Cerebellar cortex (tissue), 1 donor: ENCODE measurements at regions not wholly inside any gene's neighbourhood (a gene's known extent, or its start where the extent isn't known, plus 50 kb on each side); places are given as distances from the start of the nearest gene placed in this dataset.
"Not testable (repeated sequence)": the region's sequence is repeated elsewhere in the genome, so short reads cannot be mapped to it uniquely, and the experiment has no call there.

Experiments used
- DNase-seq: peaks from one replicate; pipeline ENCODE4 v3.0.0-alpha.2; 2015; ENCODE audit warnings: low spot score

DNA sequence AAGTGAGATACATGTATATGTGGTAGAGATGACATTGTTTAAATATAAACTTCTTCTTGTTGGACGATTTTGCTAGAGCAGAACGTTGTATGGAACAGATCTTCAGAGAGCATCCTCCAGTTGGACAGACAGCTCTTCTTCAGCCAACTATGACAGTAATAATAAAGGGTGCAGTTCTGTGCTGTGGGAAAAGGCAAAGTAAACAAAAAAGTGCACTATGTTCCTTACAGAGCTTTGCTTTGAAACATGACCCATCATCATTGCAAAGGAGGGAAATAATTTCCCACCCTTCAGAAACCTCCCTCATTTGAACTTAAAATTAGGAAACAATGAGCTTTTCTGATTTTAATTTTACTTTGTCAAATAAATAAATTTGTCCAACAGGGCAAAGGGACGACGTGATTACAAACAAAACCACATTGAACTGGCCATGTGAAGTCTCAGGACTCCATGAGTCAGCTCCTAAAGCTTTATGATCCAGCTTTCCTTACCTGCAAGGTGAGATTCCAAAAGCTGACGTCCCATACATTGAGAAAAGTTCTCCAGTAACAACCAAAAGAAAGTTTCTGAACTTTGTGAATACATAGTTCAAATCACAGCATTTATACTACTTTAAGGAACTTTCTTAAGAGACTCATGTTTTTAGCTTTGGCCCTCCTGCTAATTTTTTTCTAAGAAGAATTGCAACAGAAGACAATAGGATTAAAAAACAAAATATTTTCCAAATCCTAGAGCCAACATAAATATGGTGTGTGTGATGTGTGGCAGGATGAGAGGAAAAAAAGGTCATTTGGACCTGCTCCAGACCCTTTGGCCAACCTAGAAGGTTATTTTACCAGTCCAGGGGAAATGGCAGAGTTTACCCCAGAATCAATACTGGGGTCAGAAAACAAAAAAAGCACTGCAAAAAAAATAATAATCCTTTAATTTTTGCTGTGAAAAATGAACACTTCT lies 565.4 kb upstream of the NRP1 start:
- DNase-seq: no peak

DNA sequence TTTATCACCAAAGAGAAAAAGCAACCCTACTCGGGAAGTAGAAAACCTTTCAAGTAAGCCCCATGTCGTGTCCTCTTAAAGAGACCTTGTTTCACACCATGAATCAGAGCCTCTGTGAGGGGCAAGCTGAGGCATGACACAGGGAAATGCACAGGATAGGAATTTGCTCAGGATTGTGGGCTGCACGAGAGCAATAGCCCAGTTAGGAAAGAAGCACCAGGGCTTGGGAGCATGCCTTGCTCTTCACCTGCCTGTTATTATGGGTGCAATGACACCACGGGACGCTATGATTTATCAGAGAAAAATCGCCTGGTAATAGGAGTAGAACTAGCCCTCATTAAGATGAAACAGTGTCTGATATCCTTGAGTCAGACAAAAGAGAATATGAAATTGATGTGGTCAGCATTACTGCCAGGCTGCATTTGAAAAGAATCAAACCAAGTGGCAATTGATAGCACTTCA lies 562.9 kb upstream of the NRP1 start:
- no peak for DNase-seq

DNA sequence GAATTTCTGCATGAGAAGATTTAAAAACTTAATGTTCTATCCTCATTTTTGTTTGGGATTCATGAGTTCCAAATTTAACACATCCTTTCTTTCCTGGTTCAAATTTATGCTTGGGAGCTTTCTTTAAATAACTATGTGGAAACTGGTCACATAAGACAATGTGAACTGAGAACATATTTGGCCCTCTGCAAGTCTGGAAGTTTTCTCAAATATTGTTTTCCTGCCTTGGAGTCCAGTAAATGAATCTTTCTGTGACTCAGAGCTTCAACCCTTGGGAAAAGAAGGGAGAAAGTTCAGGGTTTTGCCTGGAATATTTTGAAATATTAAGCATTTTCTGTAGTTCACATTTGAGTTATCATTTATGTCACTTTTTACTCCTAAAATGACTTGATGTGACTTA lies 559.0 kb upstream of the NRP1 start:
- DNase-seq: no peak

DNA sequence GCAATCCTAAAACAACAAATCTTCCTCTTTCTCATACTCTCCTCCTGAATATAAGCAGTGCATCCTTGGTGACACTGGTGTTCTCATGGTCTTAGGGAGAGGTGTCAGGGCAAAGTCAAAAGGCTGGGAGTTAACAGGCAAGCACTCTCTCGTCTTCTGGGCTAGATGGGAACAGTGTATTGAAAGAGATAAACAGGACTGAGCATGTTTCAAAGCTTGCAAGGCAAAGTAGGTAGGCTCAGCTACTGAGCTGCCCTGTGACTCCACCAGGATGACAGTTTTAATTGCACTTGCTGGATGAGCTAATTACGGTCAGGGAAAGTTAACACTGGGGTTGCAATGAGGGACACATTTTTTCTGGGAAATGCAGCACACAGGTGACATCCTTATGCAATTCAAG lies 554.9 kb upstream of the NRP1 start:
- no peak for DNase-seq

DNA sequence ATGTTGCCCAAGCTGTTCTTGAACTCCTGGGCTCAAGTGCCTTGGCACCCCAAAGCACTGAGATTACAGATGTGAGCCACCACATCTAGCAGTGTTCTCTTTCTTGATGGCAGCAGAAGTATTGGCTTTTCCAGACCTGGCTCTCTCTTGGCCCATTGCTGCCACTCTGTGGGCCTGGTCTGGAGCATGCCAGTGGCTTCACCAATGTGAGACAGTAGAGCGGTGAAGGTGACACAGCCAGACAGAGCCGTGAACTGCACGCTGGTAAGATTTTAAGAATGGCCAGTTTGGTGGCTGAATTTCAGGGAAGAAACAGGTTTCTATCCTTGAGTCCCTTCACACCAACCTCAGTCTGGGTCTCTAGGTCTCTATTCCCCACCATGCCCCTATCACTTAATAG lies 552.7 kb upstream of the NRP1 start:
- DNase-seq: no peak

DNA sequence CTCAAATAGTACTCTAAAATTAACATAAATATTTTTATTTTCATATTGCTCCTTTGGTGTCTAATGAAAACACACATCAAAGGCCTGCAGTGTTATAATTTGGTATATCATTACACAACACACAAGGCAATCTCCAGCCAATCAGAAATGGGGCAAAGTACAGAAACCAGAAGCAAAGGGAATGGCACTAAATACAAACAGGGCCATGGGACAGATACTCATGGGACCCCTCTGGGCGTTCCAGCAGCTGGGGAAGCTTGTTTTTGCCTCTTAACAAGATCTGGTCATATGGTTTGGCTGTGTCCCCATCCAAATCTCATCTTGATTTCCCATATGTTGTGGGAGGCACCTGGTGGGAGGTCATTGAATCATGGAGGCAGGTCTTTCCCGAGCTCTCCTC lies 551.8 kb upstream of the NRP1 start:
- DNase-seq: no peak

DNA sequence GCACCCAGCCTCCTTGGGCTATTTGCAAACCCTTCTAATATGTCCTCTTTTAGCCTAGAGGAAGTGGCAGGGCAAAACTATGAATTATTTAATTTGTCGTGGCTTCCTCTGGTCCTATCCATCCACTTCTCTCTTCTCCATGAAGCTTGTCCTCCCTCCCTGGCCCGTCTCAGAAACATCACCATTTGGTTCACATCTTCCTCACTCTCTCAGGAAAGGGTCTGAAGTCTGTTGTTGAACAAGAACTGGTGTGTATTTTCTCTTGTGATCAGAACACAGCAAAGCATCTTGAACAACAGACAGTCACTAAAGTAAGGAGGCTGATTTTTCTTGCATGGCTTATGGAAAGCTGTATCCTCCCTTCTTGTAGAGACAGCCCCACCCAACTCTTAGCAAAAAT lies 550.1 kb upstream of the NRP1 start:
- no peak for DNase-seq

DNA sequence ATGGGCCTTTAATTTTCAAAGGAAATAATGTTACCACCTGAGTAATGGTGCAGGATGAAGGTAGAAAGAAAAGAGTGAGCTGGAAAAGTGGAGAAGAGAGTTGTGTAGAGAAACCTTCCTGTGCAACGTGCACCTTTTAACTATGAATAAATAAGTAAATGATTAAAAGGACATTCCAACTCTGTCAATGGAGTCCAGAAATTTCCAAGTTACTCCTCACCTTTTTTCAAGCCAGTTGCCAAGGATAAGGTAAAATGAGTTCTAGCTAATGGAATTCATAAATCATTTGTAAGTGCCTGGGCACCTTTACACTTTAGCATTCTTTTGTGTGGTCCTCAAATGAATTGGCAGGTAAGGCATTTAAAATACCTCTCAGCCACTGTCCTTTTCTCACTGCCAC lies 549.4 kb upstream of the NRP1 start:
- DNase-seq: no peak

DNA sequence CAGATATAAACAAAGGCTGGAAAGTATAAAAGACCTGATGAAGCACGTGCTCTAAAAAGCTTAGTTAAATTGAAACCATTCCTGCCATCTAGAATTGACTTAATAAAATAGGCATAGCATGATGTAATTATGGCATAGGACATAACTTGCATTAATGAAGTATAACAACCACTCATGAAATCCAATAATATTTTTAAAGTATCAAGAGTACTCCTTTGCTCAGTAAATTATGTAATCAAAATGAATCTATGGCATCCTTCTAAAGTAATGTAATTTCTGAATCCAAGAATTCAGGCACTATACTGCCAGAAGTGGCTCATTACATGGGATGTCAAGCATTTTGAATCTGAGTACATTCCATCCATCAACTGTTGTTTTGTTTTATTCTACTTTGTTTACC lies 548.5 kb upstream of the NRP1 start:
- no peak for DNase-seq

DNA sequence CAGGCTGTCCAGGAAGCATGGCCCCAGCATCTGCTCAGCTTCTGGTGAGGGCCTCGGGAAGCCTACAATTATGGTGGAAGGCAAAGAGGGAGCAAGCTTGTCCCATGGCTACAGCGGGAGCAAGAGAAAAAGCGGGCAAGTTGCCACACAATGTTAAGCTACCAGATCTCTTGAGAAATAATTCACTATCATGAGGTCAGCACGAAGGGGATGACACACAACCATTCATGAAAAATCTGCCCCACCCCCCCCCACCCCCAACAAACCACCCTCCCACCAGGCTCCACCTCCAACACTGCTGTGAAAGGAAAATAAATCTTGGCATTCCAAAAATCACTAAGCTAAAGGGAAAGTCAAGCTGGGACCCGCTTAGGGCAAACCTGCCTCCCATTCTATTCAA lies 545.8 kb upstream of the NRP1 start:
- DNase-seq: no peak

DNA sequence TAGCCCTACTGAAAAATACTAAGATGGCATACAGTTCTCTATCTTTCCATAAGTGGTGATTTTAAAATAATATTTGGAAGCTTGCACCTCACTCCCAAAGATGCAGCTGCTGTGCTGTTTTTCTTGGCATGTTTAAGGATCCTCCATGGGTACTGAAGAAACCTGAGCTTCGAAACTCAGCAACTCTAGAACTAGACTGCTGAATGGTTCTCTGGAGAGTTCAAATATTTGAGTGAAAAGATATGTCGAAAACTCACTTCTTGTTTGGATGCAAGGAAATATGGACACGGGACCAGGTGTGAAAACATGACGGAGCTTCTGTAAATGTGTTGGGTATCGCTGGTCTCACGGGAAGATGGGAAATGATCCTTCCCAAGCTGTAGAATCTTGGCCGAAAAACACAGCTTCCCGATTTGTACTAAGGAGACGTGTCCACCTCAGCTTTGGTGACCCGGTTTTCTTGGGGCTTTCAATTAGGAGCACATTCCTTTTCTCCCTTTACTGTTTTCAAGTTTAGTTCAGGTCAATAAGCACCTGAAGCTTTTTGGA lies 543.8 kb upstream of the NRP1 start:
- DNase-seq: no peak

DNA sequence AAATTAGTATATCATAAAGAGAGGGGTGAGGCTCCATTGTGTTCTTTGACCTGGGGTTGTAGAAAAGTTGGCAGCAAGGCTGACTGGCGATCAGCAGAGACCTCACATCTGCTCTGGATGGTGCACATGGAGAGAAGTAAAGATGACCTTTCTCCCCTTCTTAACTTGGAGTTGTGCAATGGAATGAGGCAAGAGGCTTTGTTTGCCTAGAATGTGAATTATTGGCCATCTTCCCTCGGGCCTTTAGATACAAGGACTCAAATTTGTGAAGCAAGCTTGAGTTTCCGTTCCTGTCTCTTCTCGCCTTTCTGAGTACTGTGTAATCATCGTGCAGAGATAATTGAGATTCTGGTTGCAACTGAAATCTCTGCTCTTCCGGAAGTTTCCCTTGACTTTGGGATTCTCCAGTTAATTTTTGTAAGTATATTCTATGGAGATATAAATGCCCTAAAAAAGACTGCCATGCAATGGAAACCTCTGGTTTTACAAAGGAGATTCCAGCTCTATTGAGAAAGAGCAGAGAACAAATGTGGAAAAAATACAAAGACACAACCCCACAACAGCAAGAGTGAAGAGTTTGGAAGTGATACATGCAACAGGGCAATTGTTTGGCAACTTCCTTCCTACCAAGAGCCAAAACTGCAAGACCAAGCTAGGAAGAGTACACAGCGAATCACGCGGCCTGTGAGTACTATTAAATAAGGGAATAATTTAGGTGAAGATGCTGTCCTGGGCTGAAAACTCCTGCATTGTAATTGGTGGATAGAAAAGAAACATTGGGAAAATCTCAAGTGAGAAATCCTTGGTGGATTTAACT lies 542.3 kb upstream of the NRP1 start:
- DNase-seq: no peak

DNA sequence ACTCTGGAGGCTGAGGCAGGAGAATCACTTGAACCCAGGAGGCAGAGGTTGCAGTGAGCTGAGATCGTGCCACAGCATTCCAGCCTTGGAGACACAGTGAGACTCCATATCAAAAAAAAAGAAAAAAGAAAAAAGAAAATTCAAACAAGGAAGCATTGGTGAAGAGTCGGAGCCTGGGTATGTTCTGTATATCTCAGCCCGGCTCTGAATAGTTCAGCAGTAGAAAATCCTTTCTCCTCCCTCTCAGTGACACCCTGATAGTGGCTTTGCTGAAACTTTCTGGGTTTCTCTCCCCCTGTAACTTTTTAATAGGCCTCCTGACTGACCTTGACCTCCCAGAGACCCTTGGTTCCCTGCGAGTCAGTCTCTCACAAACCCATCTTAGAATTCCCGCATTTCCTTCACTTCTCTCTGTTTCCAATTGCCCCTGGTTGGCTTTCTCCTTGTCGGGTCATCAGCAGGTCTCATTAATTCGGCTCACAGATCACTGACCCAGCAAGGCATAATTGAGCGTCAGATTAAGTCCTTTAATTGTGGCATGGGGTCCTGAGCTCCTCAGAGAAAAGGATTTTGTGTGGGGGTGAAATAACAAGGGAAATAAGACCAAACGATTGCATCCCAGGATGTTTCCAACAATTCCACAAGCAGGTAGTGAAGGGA lies 541.6 kb upstream of the NRP1 start:
- DNase-seq: no peak

DNA sequence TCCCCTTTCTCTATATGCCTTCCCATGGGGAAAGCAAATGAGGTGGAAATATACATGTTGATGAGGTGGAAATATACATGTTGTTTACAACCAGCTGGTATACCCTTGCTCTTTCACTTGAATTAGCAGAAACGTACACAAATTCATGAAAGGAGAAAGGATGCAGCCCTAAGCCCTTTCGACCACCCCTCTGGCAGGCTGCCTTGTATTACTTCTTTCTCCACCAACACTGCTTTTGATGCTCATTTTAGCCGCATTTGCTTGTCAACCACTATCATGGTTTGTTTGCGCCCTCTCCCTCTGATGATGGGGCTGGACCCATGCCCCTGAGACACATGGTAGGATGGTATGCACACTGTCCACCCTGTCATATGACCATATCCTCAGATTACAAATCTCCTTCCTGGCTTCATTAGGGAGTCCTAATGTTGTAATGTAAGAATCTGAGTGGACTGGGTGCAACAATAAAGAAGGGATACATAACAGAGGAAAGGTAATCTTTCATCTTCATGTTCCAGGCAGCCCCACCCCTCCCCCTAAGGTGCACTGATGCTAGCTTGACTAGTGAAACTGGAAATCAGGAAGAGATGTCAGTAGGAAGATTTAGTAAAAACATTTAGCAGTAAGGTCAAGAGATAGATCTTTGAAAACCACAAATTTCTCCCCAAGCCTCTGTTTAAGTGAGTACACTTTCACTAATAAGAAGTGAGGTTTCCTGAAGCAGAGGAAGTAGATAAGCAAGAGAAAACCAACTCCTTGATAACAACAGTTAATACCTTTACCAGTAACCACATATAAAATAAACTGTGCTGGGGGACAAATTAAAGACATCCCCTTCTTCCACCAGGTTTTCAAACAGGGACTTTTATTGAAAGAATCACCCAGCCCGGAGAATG lies 536.8 kb upstream of the NRP1 start:
- DNase-seq: no peak

DNA sequence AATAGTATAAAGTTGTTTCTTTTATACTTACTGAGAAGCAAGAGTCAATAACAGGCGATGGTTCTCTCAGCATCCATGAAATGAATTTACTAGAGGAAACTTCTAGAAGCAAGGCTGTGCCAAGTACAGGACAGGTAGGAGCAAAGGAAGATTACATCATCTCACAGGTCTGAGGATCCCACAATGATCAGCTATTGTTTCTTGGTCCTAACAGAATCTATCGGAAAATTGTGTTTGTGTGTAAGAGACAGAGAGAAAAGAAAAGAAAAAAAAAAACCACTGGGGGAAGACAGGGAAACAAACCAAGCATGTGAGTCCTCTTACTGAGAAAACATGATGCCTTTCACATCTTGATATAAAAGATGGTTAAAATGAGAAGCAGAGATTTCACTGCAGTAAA lies 535.0 kb upstream of the NRP1 start:
- no peak for DNase-seq

DNA sequence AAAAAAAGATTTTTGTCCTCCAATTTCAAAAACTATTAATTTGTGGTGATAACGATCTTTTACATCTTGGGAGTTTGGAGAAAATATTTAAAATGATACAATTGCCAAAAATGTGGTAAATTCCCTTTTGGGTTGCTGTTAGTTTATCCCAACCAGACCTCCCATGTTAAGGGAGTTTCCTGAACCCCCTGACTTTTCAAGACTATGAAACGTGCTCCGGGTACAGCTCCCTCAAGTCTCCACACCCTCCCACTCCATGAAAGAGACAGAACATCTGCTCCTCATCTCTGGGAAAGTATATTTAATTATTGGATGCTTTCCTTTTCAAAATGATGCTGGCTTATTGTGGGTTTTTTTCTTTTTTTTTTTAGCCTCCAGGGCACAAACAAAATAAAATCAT lies 534.6 kb upstream of the NRP1 start:
- no peak for DNase-seq

DNA sequence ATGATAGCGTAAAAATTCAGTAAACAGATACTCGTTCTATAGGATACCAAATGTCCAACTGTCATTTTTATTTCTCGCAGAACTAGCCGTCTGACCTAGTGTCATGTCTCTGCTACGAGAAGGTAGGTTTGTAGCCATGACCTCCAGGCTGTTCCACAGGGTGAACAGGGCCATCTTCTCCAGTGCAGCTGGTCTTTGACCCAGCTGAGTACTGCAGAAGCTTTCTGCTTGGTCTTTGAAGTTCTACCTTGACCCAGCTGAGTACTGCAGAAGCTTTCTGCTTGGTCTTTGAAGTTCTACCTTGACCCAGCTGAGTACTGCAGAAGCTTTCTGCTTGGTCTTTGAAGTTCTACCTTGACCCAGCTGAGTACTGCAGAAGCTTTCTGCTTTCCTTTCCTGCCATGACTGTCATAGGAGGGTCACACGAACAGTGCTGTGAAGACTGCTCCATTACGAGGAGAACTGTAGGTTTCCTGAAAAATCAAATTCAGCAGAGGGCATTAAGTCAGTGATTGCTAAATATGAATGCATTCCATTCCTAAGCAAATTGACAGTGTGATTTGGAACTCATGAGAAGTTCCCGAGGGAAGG lies 532.8 kb upstream of the NRP1 start:
- DNase-seq: not testable (repeated sequence)

DNA sequence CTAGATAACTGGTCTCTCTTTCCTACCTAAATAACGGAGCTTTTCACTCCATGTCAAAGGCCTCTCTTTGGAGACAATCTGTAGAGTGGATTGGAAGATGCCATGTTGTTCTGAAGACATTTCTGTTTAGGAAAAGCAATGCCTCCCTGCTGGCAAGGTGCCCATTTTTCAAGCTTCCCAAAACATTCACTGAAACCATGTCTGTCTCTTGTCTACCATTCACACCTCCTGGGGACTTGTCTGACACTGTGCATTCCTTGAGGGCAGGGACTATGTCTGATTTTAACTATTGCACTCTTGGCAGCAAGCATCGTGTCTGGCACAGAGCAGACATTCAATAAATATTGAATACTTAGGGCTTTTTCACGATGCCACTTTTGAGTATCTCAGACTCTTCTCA lies 528.9 kb upstream of the NRP1 start:
- no peak for DNase-seq

DNA sequence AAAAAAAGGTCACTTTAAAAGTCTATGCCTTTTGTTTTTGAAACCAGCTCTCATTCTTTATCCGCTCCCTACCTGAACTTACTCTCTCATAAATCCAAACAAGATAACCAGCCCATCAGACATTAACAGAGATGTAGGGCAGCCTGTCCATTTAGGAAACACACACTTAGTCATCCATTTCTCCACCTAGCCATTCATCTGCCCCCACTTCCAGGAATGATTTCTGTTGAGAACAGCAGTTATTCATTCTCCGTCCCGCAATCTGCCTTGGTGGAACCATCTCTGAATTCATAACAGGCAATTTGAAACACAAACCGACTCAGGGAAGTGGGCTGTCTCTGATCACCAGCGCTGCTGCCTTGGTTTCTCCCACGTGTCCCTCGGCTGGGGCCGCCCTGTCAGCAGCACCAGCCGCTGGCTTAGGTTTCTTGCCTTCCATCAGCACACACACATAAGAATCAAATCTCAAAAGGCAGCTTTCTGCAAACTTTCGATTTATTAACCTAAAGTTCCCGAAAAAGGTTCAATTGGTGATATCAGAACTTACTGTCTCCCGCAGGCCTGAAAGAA lies 528.2 kb upstream of the NRP1 start:
- DNase-seq: no peak

DNA sequence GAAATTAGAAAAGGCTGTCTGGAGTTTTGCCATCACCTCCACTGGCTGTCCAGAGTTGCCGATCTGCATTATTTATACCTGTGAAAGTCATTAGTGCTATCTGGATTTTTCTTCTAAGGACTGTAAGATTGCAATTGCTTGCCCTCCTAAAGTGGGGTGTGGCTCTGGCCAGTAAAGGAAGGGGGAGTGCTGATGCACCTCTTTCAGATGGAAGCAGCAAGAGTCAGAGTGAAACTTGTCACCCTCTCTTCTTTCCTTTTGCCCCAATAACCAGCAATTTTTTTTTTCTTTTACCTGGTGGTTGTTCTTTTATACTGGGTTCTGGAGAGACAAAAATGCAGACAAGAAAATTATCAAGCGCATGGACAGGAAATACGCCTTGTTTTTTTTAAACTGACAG lies 527.4 kb upstream of the NRP1 start:
- no peak for DNase-seq
